Sigmoid colon (tissue), 6 donors: ENCODE measurements at regions not wholly inside any gene's neighbourhood (a gene's known extent, or its start where the extent isn't known, plus 50 kb on each side); places are given as distances from the start of the nearest gene placed in this dataset.

ENCODE experiments used
- DNase-seq: peaks from one replicate; pipeline ENCODE4 v3.0.0-alpha.2; 2019
- H3K27ac ChIP-seq, 4 donors: fragments of 200-600 bp; sonication (generic); one replicate each; pipeline ENCODE4 v1.5.1; 2016 to 2019; ENCODE audit warnings: mild to moderate bottlenecking in 1 of 4
- H3K27me3 ChIP-seq, 3 donors: fragments of 200-600 bp; sonication (generic); one replicate each; pipeline ENCODE4 v1.5.1; 2019; ENCODE audit warnings: mild to moderate bottlenecking in 1 of 3
- H3K36me3 ChIP-seq, 4 donors: fragments of 200-600 bp; sonication (generic); one replicate each; pipeline ENCODE4 v1.5.1; 2016 to 2019
- H3K4me1 ChIP-seq, 4 donors: fragments of 200-600 bp; sonication (generic); one replicate each; pipeline ENCODE4 v1.5.1; 2017 to 2019
- H3K4me3 ChIP-seq, 4 donors: fragments of 200-600 bp; sonication (generic); one replicate each; pipeline ENCODE4 v1.5.1; 2017 to 2019; ENCODE audit warnings: mild to moderate bottlenecking in 2 of 4, moderate library complexity in 1 of 4
- H3K9me3 ChIP-seq, 4 donors: fragments of 200-600 bp in 3 of 4; sonication (generic) in 3 of 4; one replicate each; pipeline versions ENCODE4 v1.5.1 to v1.6.1; 2013 to 2019
- EP300 ChIP-seq, 4 donors: sonication (generic); formaldehyde crosslinking; IDR thresholded peaks; one replicate each; pipeline ENCODE4 v1.6.1; 2017; ENCODE audit warnings: antibody characterized with exemption in 4 of 4
- POLR2A ChIP-seq, 2 donors: fragments of 450-650 bp; IDR thresholded peaks; one replicate each; pipeline ENCODE4 v1.6.1; 2016; ENCODE audit warnings: antibody characterized with exemption in 2 of 2, mild to moderate bottlenecking in 2 of 2, moderate library complexity in 2 of 2
- POLR2AphosphoS5 ChIP-seq, 4 donors: sonication (generic); formaldehyde crosslinking; IDR thresholded peaks; one replicate each; pipeline ENCODE4 v1.6.1; 2017; ENCODE audit warnings: antibody characterized with exemption in 4 of 4
- WGBS, 2 donors: extraction: QIAGEN DNeasy Blood & Tissue Kit; methylation state at CpG; one replicate each; pipeline ENCODE4 v1.1.7; 2013; 5-methylcytosine and 5-hydroxymethylcytosine counted together
- intact Hi-C: fragments of 100-400 bp; cut with DNase I; formaldehyde crosslinking; loops from one replicate; pipeline ENCODE4 v1.15.1; 2023
- TF ChIP-seq, protein P1 (sequence below), 4 experiments: fragments of 450-650 bp in 3 of 4; fragments of 200-600 bp in 1 of 4; IDR thresholded peaks; one replicate each; pipeline ENCODE4 v1.5.1; 2016 to 2019; ENCODE audit warnings: antibody characterized with exemption in 4 of 4, mild to moderate bottlenecking in 3 of 4, moderate library complexity in 2 of 4
- donor health status: healthy with polysubstance abuse.
- donor health status: healthy.

DNA sequence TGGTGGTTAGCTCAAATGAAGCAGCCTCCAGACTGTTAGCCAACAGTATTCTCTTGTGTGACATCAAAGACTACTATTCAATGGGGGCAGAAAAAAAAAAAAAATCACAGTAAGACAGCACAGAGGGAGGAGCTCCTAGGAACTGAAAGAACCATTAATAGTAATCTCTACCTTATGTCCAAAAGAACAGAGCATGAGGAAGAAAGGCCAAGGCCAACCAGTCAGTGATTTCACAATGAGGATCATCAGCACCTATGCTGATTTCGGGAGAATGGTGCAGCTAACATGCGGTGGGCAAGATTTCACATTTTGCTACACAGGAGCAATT lies 66.3 kb upstream of the SOX5 start:
- TF ChIP-seq, protein P1, sequence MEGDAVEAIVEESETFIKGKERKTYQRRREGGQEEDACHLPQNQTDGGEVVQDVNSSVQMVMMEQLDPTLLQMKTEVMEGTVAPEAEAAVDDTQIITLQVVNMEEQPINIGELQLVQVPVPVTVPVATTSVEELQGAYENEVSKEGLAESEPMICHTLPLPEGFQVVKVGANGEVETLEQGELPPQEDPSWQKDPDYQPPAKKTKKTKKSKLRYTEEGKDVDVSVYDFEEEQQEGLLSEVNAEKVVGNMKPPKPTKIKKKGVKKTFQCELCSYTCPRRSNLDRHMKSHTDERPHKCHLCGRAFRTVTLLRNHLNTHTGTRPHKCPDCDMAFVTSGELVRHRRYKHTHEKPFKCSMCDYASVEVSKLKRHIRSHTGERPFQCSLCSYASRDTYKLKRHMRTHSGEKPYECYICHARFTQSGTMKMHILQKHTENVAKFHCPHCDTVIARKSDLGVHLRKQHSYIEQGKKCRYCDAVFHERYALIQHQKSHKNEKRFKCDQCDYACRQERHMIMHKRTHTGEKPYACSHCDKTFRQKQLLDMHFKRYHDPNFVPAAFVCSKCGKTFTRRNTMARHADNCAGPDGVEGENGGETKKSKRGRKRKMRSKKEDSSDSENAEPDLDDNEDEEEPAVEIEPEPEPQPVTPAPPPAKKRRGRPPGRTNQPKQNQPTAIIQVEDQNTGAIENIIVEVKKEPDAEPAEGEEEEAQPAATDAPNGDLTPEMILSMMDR (IDR thresholded peaks at IDR 0.05) = no peak
- no peak overlapping the region for H3K27ac ChIP-seq
- H3K4me3 ChIP-seq = no peak overlapping the region
- DNase-seq = no peak
- H3K36me3 ChIP-seq = no peaks in the 10 kb centered on the region
- intact Hi-C loops = no loop called here
- H3K27me3 ChIP-seq = no peaks in the 10 kb centered on the region
- WGBS, 2 donors = 93 to 94% methylated on average over 2 of the region's 2 CpGs
- H3K9me3 ChIP-seq = no peaks in the 10 kb centered on the region
- no peaks in the 10 kb centered on the region for H3K4me1 ChIP-seq

DNA sequence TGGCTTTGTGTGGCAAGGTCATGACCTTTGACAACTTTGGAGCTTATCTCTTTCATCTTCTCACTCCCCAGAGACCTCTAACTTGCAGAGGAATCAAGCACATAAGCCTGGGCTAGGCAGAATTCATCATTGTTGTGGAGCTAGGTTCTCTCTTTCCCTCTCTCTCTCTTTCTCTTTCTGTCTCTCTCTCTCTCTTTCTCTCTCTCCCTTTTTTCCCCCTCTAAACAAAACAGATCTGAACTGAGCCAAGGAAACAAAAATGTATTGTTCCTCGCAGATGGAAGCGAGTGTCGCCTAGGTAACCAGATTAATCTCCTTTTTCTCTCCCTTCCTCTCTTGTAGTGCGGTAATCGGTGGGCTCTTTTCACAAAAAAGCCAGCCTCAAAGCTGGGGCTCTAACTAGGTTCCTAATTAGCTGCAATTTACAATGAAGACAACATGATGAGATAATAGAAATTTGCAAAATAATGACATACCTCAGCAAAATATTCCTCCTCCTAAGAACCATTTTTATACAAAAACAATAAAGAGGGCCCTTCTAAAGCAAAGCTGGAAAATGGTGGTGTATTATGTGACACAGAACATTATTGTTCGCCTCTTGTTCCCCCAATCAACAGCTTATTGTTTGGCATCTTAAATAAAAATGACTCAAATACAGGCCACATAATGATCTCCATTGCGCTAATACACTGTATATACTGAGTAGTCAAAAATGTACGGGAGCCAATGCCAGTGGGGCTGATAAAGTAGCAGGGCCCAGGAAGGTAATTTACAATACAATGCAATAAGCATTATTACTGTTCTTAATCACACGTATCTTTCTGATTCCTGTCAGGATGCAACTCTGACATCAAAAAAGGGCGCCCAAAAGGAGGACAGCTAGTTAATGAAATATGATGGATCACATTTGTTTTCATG lies 65.7 kb upstream of the SOX5 start:
- 88 to 89% methylated on average over 10 of the region's 10 CpGs for WGBS, 2 donors
- Histone ChIP-seq H3K9me3 (no peaks in the 10 kb centered on the region), H3K4me3 (no peak overlapping the region), H3K36me3 (no peaks in the 10 kb centered on the region), H3K4me1 (no peaks in the 10 kb centered on the region), H3K27me3 (no peaks in the 10 kb centered on the region), H3K27ac (no peak overlapping the region)
- intact Hi-C loops = no loop called here
- TF ChIP-seq EP300 (IDR thresholded peaks at IDR 0.05) (no peak), POLR2A (IDR thresholded peaks at IDR 0.05) (no peak), POLR2AphosphoS5 (IDR thresholded peaks at IDR 0.05) (no peak)
- TF ChIP-seq, protein P1 (IDR thresholded peaks at IDR 0.05) = no peak
- no peak for DNase-seq

DNA sequence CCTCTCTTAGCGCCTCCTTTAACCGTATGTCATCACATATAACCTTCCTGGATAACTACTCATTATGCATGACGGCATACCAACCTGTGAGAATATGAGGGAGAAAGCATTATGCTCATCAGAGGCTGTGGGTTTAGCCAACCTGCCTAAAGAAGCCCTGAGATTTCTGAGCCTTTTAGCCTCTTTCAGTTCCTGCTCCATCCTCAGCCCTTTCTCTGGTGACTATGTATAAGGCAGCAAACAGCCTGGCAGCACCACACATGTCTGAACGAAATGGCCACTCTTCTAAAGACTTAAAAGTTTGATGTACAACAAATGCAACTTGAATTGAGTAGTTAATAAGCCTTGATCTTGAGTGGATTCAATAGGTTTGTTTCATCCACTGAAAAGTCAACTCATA lies 64.8 kb upstream of the SOX5 start:
- DNase-seq = no peak
- Histone ChIP-seq H3K9me3 (no peaks in the 10 kb centered on the region), H3K27me3 (no peaks in the 10 kb centered on the region), H3K27ac (no peak overlapping the region), H3K4me3 (no peak overlapping the region), H3K36me3 (no peaks in the 10 kb centered on the region), H3K4me1 (no peaks in the 10 kb centered on the region)
- intact Hi-C loops = no loop called here
- WGBS, 2 donors = 85 to 93% methylated on average over 4 of the region's 4 CpGs
- TF ChIP-seq POLR2AphosphoS5 (IDR thresholded peaks at IDR 0.05) = no peak
- TF ChIP-seq EP300 (IDR thresholded peaks at IDR 0.05) = no peak
- TF ChIP-seq, protein P1 (IDR thresholded peaks at IDR 0.05) = no peak
- TF ChIP-seq POLR2A (IDR thresholded peaks at IDR 0.05) = no peak

DNA sequence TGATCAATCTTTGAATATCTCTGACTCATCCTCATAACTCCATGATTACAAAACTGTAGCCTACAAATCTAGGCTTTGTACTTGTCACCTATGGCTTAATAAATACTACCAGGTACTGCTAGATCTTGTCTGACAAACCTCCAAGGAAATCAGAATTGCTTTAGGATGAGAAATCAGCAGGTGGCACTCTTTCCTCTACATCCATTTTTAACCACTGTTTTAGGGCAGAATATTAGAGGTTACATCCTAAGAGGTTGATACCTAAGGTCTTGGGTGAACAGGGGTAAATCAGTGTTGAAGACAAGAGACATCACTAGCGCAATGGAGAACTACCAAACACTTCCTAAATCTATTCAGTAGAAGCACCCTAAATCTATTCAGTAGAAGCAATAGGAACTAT lies 63.1 kb upstream of the SOX5 start:
- Histone ChIP-seq H3K27me3 (no peaks in the 10 kb centered on the region), H3K36me3 (no peaks in the 10 kb centered on the region), H3K4me3 (no peak overlapping the region), H3K27ac (no peak overlapping the region), H3K9me3 (no peaks in the 10 kb centered on the region), H3K4me1 (no peaks in the 10 kb centered on the region)
- TF ChIP-seq POLR2AphosphoS5 (IDR thresholded peaks at IDR 0.05) = no peak
- WGBS, 2 donors = 91 to 96% methylated on average over 1 of the region's 1 CpG
- intact Hi-C loops = no loop called here
- no peak for DNase-seq

DNA sequence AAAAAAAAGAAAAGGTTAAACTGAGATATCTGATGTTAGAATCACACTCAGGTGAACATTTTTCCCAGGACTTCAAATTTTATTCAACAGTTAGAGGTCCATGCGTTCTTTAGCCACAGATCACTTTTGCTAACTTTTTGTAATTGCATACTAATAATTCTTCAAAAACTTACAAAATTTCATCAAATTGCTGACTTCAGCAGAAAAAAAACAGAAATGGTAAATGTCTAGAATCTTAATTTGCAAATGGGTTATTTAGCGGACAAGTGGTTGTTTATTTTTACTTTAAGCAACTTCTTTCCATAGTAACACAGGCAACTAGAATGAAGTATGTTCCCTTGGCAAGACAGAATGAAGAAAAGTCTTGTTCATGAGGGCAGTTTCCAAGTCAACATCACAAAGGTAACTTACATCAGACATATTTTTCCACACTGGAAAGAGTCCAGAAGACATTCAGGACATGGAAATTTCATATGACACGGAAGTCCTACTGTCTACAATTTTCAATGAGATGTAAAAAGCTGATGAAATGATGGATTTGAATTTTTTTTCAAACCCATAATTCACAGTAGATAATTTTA lies 62.5 kb upstream of the SOX5 start:
- H3K4me3 ChIP-seq = no peak overlapping the region
- H3K27me3 ChIP-seq = no peaks in the 10 kb centered on the region
- TF ChIP-seq, protein P1 (IDR thresholded peaks at IDR 0.05) = no peak
- TF ChIP-seq POLR2A (IDR thresholded peaks at IDR 0.05) = no peak
- no peak for DNase-seq
- intact Hi-C loops = no loop called here
- 81 to 92% methylated on average over 3 of the region's 3 CpGs for WGBS, 2 donors
- no peak overlapping the region for H3K27ac ChIP-seq
- H3K36me3 ChIP-seq = no peaks in the 10 kb centered on the region
- no peaks in the 10 kb centered on the region for H3K4me1 ChIP-seq
- H3K9me3 ChIP-seq = no peaks in the 10 kb centered on the region
